Brain microvascular endothelial cell (primary cell): ENCODE measurements at regions not wholly inside any gene's neighbourhood (a gene's known extent, or its start where the extent isn't known, plus 50 kb on each side); places are given as distances from the start of the nearest gene placed in this dataset.
A peak's percentile ranks its signal among the peaks of the same experiment; 100 is the strongest.

ENCODE experiments used
- DNase-seq: peaks from one replicate; pipeline ENCODE4 v3.0.0-alpha.2; 2020
- H3K27ac ChIP-seq: fragments of 250-450 bp; sonication (Bioruptor Pico); 2 replicates; pipeline ENCODE4 v1.5.1; 2020; ENCODE audit warnings: mild to moderate bottlenecking, moderate library complexity
- H3K27me3 ChIP-seq: fragments of 250-450 bp; sonication (Bioruptor Pico); replicated peaks from 2 replicates; pipeline ENCODE4 v1.5.1; 2020; ENCODE audit warnings: mild to moderate bottlenecking
- H3K36me3 ChIP-seq: fragments of 250-450 bp; sonication (Bioruptor Pico); replicated peaks from 2 replicates; pipeline ENCODE4 v1.5.1; 2020; ENCODE audit warnings: mild to moderate bottlenecking
- H3K4me3 ChIP-seq: 2 replicates; pipeline ENCODE4 v1.5.1; 2011; ENCODE audit warnings: low read depth, mild to moderate bottlenecking, control low read depth, low read length, moderate library complexity
- CTCF ChIP-seq: IDR thresholded peaks from 2 replicates; pipeline ENCODE4 v1.5.1; 2011; ENCODE audit warnings: low read depth, mild to moderate bottlenecking, moderate library complexity, low read length, control low read depth, inconsistent platforms; ENCODE audit errors: missing control alignments
- in situ Hi-C: cut with HindIII; loops from 2 replicates; pipeline ENCODE4 v1.10.0; 2017; ENCODE audit warnings: low sequenced_read_pairs, low pct_ligation_motif_present

GRCh38 chr2:238685327-238685709 is 162.6 kb upstream of the TWIST2 start:
- H3K27ac ChIP-seq = peak overlapping the region; percentile 80
- TF ChIP-seq CTCF = no peak
- no peaks in the 10 kb centered on the region for H3K27me3 ChIP-seq
- no peak for DNase-seq
- in situ Hi-C loops = no loop called here
- H3K4me3 ChIP-seq = no peak overlapping the region
- H3K36me3 ChIP-seq = no peaks in the 10 kb centered on the region

- Histone ChIP-seq H3K4me3 (no peak overlapping the region), H3K36me3 (no peaks in the 10 kb centered on the region), H3K27ac (no peak overlapping the region), H3K27me3 (no peaks in the 10 kb centered on the region)
- in situ Hi-C loops = no loop called here
- peak; percentile 13 for TF ChIP-seq CTCF
- DNase-seq = no peak
These were observed 162.2 kb upstream of the TWIST2 start for GRCh38 chr2:238685713-238686112.

- no peak overlapping the region for H3K27ac ChIP-seq
- H3K4me3 ChIP-seq = no peak overlapping the region
- no peaks in the 10 kb centered on the region for H3K36me3 ChIP-seq
- in situ Hi-C loops = no loop called here
- no peak for TF ChIP-seq CTCF
- DNase-seq = no peak
- no peaks in the 10 kb centered on the region for H3K27me3 ChIP-seq
These were observed 161.7 kb upstream of the TWIST2 start for GRCh38 chr2:238686223-238686622.

GRCh38 chr2:238688193-238689153 is 159.4 kb upstream of the TWIST2 start:
- Histone ChIP-seq H3K27me3 (no peaks in the 10 kb centered on the region), H3K4me3 (no peak overlapping the region), H3K27ac (no peak overlapping the region), H3K36me3 (no peaks in the 10 kb centered on the region)
- TF ChIP-seq CTCF = no peak
- in situ Hi-C loops = no loop called here
- DNase-seq = no peak

GRCh38 chr2:238689331-238689730 is 158.6 kb upstream of the TWIST2 start:
- no peak for TF ChIP-seq CTCF
- in situ Hi-C loops = no loop called here
- Histone ChIP-seq H3K27me3 (no peaks in the 10 kb centered on the region), H3K36me3 (no peaks in the 10 kb centered on the region), H3K4me3 (no peak overlapping the region), H3K27ac (no peak overlapping the region)
- DNase-seq = no peak
